Natural killer cell treated with Interleukin-12 subunit alpha and Interleukin-12 subunit beta and Interleukin-15 and Interleukin-18, amount 100 ng/mL, for 72 hours (primary cell): ENCODE measurements at regions not wholly inside any gene's neighbourhood (a gene's known extent, or its start where the extent isn't known, plus 50 kb on each side); places are given as distances from the start of the nearest gene placed in this dataset.

ENCODE experiments used
- ATAC-seq, 2 donors: fragments of 150-1000 bp; cut with Tn5 transposase in 1 of 2; sonication (Bioruptor Pico), chemical (Tn5 transposase) in 1 of 2; 2 replicates each; pipeline ENCODE4 v1.10.0; 2021
- DNase-seq: peaks from one replicate; pipeline ENCODE4 v3.0.0; 2022; ENCODE audit warnings: low spot score
- H3K27ac Mint-ChIP-seq, 2 donors: 1 replicate in 1 of 2; 2 replicates in 1 of 2; pipeline ENCODE4 v1.8.0; 2022; ENCODE audit warnings: mixed read lengths in 2 of 2, mild to moderate bottlenecking in 1 of 2, moderate library complexity in 1 of 2
- H3K27me3 Mint-ChIP-seq, 2 donors: 1 replicate in 1 of 2; 2 replicates in 1 of 2; pipeline ENCODE4 v1.8.0; 2022; ENCODE audit warnings: mixed read lengths in 2 of 2
- H3K36me3 Mint-ChIP-seq: one replicate; pipeline ENCODE4 v1.8.0; 2022; ENCODE audit warnings: mixed read lengths
- H3K4me1 Mint-ChIP-seq, 2 donors: 1 replicate in 1 of 2; 2 replicates in 1 of 2; pipeline ENCODE4 v1.8.0; 2022; ENCODE audit warnings: low read depth in 2 of 2, mixed read lengths in 2 of 2, mild to moderate bottlenecking in 1 of 2
- H3K4me3 Mint-ChIP-seq: one replicate; pipeline ENCODE4 v1.8.0; 2022; ENCODE audit warnings: mixed read lengths
- H3K9me3 Mint-ChIP-seq: 2 replicates; pipeline ENCODE4 v1.8.0; 2022; ENCODE audit warnings: mixed read lengths

DNA sequence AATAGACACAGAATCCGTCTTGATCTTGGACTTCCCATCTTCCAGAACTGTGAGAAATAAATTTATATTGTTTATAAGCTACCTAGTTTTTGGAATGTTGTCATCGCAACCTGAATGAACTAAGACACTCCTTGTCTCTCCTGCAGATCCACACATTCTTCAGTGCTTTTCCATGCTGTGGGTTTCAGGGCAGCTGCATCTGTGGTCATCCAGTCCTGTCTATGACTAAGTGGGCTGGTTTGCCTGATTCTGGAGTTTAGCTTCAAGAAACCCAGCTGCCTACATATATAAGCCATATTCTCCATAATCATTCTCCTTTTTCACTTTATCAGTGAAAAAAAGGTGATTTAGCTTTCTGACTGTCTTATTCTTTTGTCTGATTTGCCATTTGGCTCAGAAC, 170.3 kb upstream of the KIT start:
- Mint-ChIP-seq H3K9me3 (no peaks in the 10 kb centered on the region), H3K36me3 (no peaks in the 10 kb centered on the region), H3K27me3 (no peaks in the 10 kb centered on the region), H3K4me3 (no peak overlapping the region), H3K27ac (no peak overlapping the region), H3K4me1 (no peaks in the 10 kb centered on the region)
- ATAC-seq, result no peak
- no peak for DNase-seq

- Mint-ChIP-seq H3K27ac (no peak overlapping the region), H3K4me3 (no peak overlapping the region), H3K9me3 (no peaks in the 10 kb centered on the region), H3K4me1 (no peaks in the 10 kb centered on the region), H3K36me3 (no peaks in the 10 kb centered on the region), H3K27me3 (no peaks in the 10 kb centered on the region)
- no peak for DNase-seq
- ATAC-seq, result no peak
These were observed 163.9 kb upstream of the KIT start for GRCh38 chr4:54493862-54494261.

- H3K4me3 Mint-ChIP-seq, result no peak overlapping the region
- no peak overlapping the region for H3K27ac Mint-ChIP-seq
- H3K27me3 Mint-ChIP-seq, result no peaks in the 10 kb centered on the region
- H3K9me3 Mint-ChIP-seq, result no peaks in the 10 kb centered on the region
- H3K4me1 Mint-ChIP-seq, result no peaks in the 10 kb centered on the region
- no peak for DNase-seq
- no peak for ATAC-seq
- H3K36me3 Mint-ChIP-seq, result no peaks in the 10 kb centered on the region
These were observed 162.7 kb upstream of the KIT start for GRCh38 chr4:54495091-54495490.

DNA sequence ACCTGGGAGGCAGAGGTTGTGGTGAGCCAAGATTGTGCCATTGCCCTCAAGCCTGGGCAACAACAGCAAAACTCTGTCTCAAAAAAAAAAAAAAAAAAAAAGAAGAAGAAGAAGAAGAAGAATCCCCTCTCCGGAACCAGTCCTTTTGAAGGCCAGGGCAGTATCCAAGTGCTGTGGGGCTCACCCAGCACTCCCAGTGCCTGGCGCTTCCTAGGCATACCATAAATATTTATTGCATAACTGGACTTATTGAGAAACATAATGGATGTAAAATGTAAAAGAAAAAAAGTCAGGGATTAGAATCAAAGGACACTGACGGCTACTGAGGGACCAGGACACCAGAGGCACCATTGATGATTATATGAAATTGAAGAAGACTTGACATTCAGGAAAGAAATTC, 162.1 kb upstream of the KIT start:
- H3K4me1 Mint-ChIP-seq, result no peaks in the 10 kb centered on the region
- H3K36me3 Mint-ChIP-seq, result no peaks in the 10 kb centered on the region
- ATAC-seq, result no peak
- DNase-seq, result no peak
- H3K4me3 Mint-ChIP-seq, result no peak overlapping the region
- no peaks in the 10 kb centered on the region for H3K27me3 Mint-ChIP-seq
- H3K27ac Mint-ChIP-seq, result no peak overlapping the region
- H3K9me3 Mint-ChIP-seq, result no peaks in the 10 kb centered on the region

GRCh38 chr4:54496412-54496811, 161.3 kb upstream of the KIT start:
- DNase-seq, result no peak
- H3K27me3 Mint-ChIP-seq, result no peaks in the 10 kb centered on the region
- H3K4me1 Mint-ChIP-seq, result no peaks in the 10 kb centered on the region
- H3K4me3 Mint-ChIP-seq, result no peak overlapping the region
- H3K36me3 Mint-ChIP-seq, result no peaks in the 10 kb centered on the region
- no peak overlapping the region for H3K27ac Mint-ChIP-seq
- ATAC-seq, result no peak
- no peaks in the 10 kb centered on the region for H3K9me3 Mint-ChIP-seq

- no peak overlapping the region for H3K27ac Mint-ChIP-seq
- ATAC-seq (no peak), DNase-seq (no peak)
- H3K9me3 Mint-ChIP-seq, result no peaks in the 10 kb centered on the region
- H3K4me1 Mint-ChIP-seq, result no peaks in the 10 kb centered on the region
- no peaks in the 10 kb centered on the region for H3K36me3 Mint-ChIP-seq
- peaks cover 0 to 3% of the 10 kb centered on the region in 2 donors for H3K27me3 Mint-ChIP-seq
- no peak overlapping the region for H3K4me3 Mint-ChIP-seq
These were observed 159.8 kb upstream of the KIT start for GRCh38 chr4:54497947-54498346.

DNA sequence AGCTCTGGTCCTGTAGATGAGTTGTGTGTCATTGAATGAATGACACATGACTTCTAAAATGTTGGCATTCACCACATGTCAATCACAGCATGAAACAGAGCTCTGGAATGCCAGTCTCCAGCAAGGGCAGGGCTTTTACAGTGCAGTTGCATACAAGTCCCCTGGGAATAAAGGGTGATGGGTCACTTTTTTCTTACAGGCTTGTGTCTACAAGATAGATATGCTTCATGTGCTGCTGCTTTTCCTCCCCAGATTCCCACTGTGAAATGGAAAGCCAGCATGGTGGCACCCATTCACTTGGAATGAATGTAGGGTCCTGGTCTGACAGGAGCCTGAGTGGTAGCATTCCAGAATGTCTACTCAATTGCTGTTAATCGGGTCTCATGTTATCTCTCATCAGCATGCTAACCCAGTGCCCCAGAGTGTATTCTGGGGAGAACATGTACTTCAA, 159.1 kb upstream of the KIT start:
- Mint-ChIP-seq H3K27me3 (peaks cover 0 to 3% of the 10 kb centered on the region in 2 donors), H3K4me3 (no peak overlapping the region), H3K4me1 (no peaks in the 10 kb centered on the region), H3K9me3 (no peaks in the 10 kb centered on the region), H3K27ac (no peak overlapping the region), H3K36me3 (no peaks in the 10 kb centered on the region)
- no peak for ATAC-seq
- DNase-seq, result no peak

- Mint-ChIP-seq H3K4me3 (no peak overlapping the region), H3K27ac (no peak overlapping the region), H3K27me3 (peaks cover 0 to 3% of the 10 kb centered on the region in 2 donors), H3K9me3 (no peaks in the 10 kb centered on the region), H3K4me1 (no peaks in the 10 kb centered on the region), H3K36me3 (no peaks in the 10 kb centered on the region)
- ATAC-seq (no peak), DNase-seq (no peak)
These were observed 158.3 kb upstream of the KIT start for GRCh38 chr4:54499308-54500074.

DNA sequence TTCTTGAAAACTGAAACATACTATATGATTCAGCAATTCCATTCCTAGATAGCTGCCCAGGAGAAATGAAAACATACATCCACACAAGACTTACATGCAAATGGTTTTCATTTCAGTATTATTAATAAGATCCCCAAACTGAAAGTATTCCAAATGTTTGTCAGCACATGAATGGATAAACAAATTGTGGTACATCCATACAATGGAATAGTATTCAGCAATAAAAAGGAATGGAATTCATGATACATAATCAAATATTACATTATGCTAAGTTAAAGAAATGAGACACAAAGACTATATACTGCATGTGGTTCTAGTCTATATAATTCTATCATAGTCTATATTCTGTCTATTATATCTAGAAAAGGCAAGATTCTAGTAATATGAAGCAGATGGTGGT, 152.4 kb upstream of the KIT start:
- Mint-ChIP-seq H3K4me1 (no peaks in the 10 kb centered on the region), H3K27ac (no peak overlapping the region), H3K9me3 (no peaks in the 10 kb centered on the region), H3K27me3 (peaks cover 0 to 3% of the 10 kb centered on the region in 2 donors), H3K36me3 (no peaks in the 10 kb centered on the region), H3K4me3 (no peak overlapping the region)
- ATAC-seq (no peak), DNase-seq (no peak)

GRCh38 chr4:54505996-54506395, 151.8 kb upstream of the KIT start:
- no peaks in the 10 kb centered on the region for H3K4me1 Mint-ChIP-seq
- H3K27me3 Mint-ChIP-seq, result peaks cover 0 to 3% of the 10 kb centered on the region in 2 donors
- H3K36me3 Mint-ChIP-seq, result no peaks in the 10 kb centered on the region
- no peaks in the 10 kb centered on the region for H3K9me3 Mint-ChIP-seq
- H3K4me3 Mint-ChIP-seq, result no peak overlapping the region
- no peak overlapping the region for H3K27ac Mint-ChIP-seq
- DNase-seq (no peak), ATAC-seq (no peak)

- Mint-ChIP-seq H3K4me1 (no peaks in the 10 kb centered on the region), H3K4me3 (no peak overlapping the region), H3K27me3 (no peaks in the 10 kb centered on the region), H3K27ac (no peak overlapping the region), H3K36me3 (no peaks in the 10 kb centered on the region), H3K9me3 (no peaks in the 10 kb centered on the region)
- DNase-seq (no peak), ATAC-seq (no peak)
These were observed 148.7 kb upstream of the KIT start for GRCh38 chr4:54509057-54509456.

DNA sequence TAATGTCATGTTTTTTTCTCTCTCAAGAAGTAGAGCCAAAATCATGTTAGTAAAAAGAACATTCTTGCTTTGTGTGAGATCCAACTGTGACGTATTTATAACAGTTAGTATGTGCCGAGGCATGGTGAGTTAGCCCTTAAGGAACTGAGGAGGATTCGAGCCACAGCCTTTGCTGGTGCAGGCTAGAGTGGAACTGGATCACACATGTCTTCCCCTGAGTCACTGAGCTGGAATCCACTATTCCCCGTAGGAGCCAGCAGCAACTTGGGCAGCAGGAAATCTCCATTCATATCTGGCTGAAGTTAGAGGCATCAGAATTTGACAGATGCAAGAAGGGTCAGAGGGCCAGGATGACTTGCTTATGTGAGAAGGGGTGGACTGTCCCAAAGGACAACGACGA, 144.6 kb upstream of the KIT start:
- no peaks in the 10 kb centered on the region for H3K4me1 Mint-ChIP-seq

GRCh38 chr4:54513741-54514140, 144.0 kb upstream of the KIT start:
- no peaks in the 10 kb centered on the region for H3K36me3 Mint-ChIP-seq

More for the DNA sequence above, 144.6 kb upstream of the KIT start:
- no peak overlapping the region for H3K4me3 Mint-ChIP-seq
- H3K27ac Mint-ChIP-seq, result no peak overlapping the region
- ATAC-seq, result no peak
- H3K36me3 Mint-ChIP-seq, result no peaks in the 10 kb centered on the region
- no peaks in the 10 kb centered on the region for H3K9me3 Mint-ChIP-seq
- no peak for DNase-seq
- H3K27me3 Mint-ChIP-seq, result no peaks in the 10 kb centered on the region

GRCh38 chr4:54516556-54517215, 141.1 kb upstream of the KIT start:
- DNase-seq (no peak), ATAC-seq (no peak)
- no peaks in the 10 kb centered on the region for H3K27me3 Mint-ChIP-seq
- no peaks in the 10 kb centered on the region for H3K4me1 Mint-ChIP-seq
- H3K9me3 Mint-ChIP-seq, result no peaks in the 10 kb centered on the region
- no peaks in the 10 kb centered on the region for H3K36me3 Mint-ChIP-seq
- no peak overlapping the region for H3K27ac Mint-ChIP-seq
- H3K4me3 Mint-ChIP-seq, result no peak overlapping the region

More at GRCh38 chr4:54513741-54514140, 144.0 kb upstream of the KIT start:
- ATAC-seq (no peak), DNase-seq (no peak)
- Mint-ChIP-seq H3K27me3 (no peaks in the 10 kb centered on the region), H3K27ac (no peak overlapping the region), H3K4me3 (no peak overlapping the region), H3K4me1 (no peaks in the 10 kb centered on the region), H3K9me3 (no peaks in the 10 kb centered on the region)
